Rectal smooth muscle tissue (tissue), 1 donor: ENCODE measurements at regions not wholly inside any gene's neighbourhood (a gene's known extent, or its start where the extent isn't known, plus 50 kb on each side); places are given as distances from the start of the nearest gene placed in this dataset.

Source experiments
- H3K27ac ChIP-seq: one replicate; pipeline ENCODE4 v1.7.0; 2013; ENCODE audit warnings: low read depth, low read length, inconsistent platforms
- H3K27me3 ChIP-seq: one replicate; pipeline ENCODE4 v1.7.0; 2013; ENCODE audit warnings: low read length; ENCODE audit not compliant: control insufficient read depth, insufficient read depth
- H3K36me3 ChIP-seq: one replicate; pipeline ENCODE4 v1.7.0; 2013; ENCODE audit warnings: low read length; ENCODE audit not compliant: control insufficient read depth, insufficient read depth
- H3K4me1 ChIP-seq: one replicate; pipeline ENCODE4 v1.7.0; 2013; ENCODE audit warnings: low read length; ENCODE audit not compliant: control insufficient read depth, insufficient read depth
- H3K4me3 ChIP-seq: one replicate; pipeline ENCODE4 v1.7.0; 2013; ENCODE audit warnings: low read length
- H3K9ac ChIP-seq: one replicate; pipeline ENCODE4 v1.7.0; 2013; ENCODE audit warnings: low read length

DNA sequence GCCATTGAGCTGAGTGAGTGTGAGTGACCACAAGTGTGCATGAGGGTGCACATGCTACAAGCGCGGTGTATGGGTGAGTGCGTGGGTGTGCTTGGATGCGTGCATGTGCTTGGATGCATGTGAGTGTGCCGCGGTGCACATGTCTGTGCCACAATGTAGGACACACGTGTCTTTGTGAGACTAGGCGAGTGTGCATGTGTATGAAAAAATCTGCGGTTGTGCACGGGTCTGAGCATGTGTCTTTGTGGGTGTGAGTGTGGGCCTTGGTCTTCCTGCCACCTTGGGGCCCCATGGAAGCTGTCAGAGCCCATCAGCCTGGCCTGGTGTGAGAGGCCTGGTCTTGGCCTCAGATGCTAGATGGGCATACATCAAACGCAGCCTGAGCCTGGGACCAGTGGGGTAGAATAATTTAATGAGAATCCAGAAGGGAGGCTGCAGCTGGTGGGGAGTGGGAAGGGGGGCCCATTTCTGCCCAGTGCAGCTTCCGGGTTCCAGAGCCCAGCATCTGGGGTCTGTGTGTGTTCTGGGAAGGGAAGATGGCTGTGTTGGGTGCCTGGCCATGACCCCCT lies 103.9 kb upstream of the SLC2A1 start:
- Histone ChIP-seq H3K4me1 (no peaks in the 10 kb centered on the region), H3K4me3 (no peak overlapping the region), H3K36me3 (no peaks in the 10 kb centered on the region), H3K27ac (no peak overlapping the region), H3K9ac (no peak overlapping the region), H3K27me3 (no peaks in the 10 kb centered on the region)

DNA sequence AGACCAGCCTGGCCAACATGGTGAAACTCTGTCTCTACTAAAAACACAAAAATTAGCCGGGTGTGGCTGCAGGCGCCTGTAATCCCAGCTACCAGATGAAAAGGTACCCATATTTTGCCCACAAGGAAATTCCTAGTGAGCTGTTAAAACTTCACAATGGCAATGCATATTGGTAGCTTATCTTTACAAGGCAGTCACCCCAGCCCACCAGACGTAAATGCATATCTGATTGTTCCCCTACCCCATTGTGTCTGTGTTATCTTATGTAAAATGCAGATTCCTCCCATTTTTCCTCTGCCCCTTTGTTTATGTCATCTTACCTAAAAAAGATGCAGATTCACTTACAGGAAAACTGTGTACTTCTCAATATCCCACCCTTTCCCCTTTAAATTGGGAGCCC lies 103.1 kb upstream of the SLC2A1 start:
- H3K27me3 ChIP-seq, result no peaks in the 10 kb centered on the region
- no peak overlapping the region for H3K27ac ChIP-seq
- no peak overlapping the region for H3K4me3 ChIP-seq
- H3K4me1 ChIP-seq, result no peaks in the 10 kb centered on the region
- no peak overlapping the region for H3K9ac ChIP-seq
- no peaks in the 10 kb centered on the region for H3K36me3 ChIP-seq

DNA sequence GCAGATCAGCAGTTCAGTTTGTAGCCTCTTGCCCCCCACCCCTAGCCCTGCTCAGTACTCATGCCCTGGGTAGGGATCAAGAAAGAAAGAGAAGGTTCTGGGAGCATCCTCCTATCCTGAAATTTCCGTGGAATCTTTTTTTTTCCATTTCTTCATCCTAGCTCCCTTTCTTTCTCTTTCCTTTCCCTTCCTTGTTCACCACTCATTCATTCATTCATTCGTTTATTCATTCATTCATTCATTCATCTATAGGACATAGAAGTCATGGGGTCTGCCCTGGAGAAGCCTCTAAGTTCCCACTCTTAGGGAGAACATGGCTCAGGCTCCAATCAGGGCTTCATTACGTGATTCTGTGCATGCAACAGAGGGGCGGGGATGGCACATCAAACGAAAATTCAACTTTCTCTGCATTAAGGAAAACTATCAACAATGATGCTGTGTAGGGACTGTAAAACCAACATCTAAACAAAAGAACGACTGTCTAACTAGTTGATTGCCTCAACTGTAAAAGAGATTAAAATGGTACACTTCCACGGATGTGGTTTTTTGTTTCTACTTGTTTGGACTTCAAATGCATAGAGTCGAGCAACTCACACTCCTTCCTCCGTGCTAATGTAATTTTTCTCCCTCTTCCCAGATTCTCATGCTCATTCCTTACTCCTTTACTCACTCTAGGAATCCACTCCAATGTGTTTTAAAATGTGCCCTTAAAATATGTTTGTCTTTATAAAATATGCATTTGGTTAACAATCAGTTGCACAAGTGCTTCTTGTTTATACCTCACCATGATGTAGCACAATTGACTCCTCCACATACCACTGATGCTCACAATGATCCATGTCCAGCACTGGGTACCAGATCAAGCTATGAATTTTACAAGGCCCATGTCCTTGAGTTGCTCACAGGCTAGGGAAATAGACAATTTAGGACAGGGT lies 101.2 kb upstream of the SLC2A1 start:
- Histone ChIP-seq H3K36me3 (no peaks in the 10 kb centered on the region), H3K27ac (no peak overlapping the region)

DNA sequence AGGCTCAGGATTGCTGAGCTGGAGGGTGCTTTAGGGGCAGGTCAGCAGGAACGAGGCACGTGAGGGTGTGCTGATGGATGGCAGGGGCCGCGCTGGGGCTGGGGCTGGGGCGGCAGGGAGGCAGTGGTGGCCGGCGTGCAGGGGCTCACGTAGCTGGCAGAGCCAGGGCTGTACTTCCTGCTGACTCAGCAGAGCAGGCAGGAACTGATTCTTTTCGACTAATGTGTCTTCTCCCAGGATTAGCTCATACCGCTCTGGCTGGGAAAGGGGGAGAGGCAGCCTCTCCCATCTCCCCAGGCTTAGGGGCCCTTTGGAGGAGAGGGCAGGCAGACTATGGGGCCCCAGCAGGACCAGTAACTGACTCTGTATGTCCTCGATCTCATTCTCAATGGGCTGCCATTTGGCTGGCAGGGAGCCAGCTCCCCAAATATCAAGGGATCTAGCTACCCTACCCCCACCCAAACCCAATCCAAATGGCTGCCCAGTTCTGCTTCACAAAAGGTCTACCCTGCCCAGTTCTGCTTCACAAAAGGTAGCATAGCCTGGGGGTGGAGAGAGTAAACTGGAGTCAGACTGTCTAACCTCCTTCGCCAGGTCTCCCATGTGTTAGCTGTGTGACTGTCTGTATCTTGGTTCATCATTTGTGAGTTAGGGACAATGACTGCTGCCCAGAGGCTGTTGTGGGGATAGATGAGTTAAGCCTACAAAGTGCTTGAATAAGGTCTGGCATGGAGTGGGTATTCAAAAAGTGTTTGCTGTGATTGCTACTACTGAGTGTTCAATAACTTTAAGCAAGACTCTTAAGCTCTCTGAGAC lies 100.1 kb upstream of the SLC2A1 start:
- no peaks in the 10 kb centered on the region for H3K36me3 ChIP-seq
- no peak overlapping the region for H3K4me3 ChIP-seq
- H3K27me3 ChIP-seq, result no peaks in the 10 kb centered on the region
- no peaks in the 10 kb centered on the region for H3K4me1 ChIP-seq
- no peak overlapping the region for H3K9ac ChIP-seq
- no peak overlapping the region for H3K27ac ChIP-seq

More for the DNA sequence above, 101.2 kb upstream of the SLC2A1 start:
- Histone ChIP-seq H3K4me1 (no peaks in the 10 kb centered on the region), H3K27me3 (no peaks in the 10 kb centered on the region), H3K9ac (no peak overlapping the region), H3K4me3 (no peak overlapping the region)

DNA sequence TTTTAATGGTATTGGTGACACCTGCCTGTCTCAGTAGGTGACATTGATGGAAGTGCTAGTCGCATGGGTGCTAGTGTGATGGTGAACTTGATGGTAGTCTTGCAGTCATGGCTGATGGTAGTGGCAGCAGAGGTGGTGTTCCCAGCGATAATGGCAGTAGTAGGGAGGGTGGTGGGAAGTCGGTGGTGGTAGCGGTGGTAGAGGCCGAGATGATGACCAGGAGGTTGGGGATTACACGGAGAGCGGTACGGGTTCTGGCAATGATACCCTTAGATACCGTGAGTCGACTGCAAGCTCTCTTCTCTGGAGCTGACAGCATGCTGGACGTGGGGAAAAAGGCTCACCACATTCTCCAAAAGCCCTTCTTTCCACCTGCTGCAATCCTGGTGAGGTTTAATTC lies 99.4 kb upstream of the SLC2A1 start:
- H3K9ac ChIP-seq, result no peak overlapping the region
- no peak overlapping the region for H3K27ac ChIP-seq
- no peak overlapping the region for H3K4me3 ChIP-seq
- H3K27me3 ChIP-seq, result no peaks in the 10 kb centered on the region
- H3K4me1 ChIP-seq, result no peaks in the 10 kb centered on the region
- no peaks in the 10 kb centered on the region for H3K36me3 ChIP-seq

DNA sequence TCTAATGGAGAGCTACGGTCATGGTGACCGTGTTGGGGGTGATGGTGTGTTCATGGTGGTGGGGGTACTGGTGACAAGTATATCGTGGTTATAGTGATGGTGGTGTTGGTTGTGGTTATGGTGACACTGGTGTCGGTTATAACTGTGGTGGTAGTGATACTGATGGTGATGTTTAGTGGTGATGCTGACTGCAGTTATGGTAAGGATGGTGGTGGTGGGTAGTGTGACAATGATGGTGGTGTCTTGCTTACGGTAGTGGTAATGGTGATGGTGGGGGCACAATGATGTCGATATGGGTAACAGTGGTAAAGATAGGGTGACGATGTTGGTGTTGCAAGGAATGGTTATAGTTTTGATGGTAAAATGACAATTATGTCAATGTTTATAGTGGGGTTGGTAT lies 98.9 kb upstream of the SLC2A1 start:
- H3K4me3 ChIP-seq, result no peak overlapping the region
- H3K27ac ChIP-seq, result no peak overlapping the region
- no peaks in the 10 kb centered on the region for H3K36me3 ChIP-seq
- no peak overlapping the region for H3K9ac ChIP-seq
- no peaks in the 10 kb centered on the region for H3K4me1 ChIP-seq
- H3K27me3 ChIP-seq, result no peaks in the 10 kb centered on the region

DNA sequence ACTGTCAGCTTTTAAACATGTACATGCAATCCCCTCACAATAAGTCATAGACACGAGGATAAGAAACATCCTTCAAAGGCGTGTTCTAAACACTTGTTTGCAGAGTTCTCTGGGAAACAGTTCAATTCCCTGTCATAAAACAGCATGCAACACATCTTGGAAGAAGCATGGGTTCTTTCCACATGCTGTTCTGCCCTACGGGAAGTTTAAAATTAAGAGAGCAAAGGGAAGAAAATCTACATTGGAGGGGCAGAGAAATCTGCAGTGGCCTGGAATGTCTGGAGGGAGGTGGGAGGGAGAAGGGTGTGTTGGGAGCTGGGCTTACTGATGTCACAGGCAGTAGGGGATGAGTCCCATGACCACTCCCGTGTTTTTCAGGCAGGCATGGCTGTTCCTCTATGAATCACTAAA lies 98.3 kb upstream of the SLC2A1 start:
- no peak overlapping the region for H3K27ac ChIP-seq
- no peak overlapping the region for H3K9ac ChIP-seq
- no peak overlapping the region for H3K4me3 ChIP-seq
- no peaks in the 10 kb centered on the region for H3K36me3 ChIP-seq
- H3K4me1 ChIP-seq, result no peaks in the 10 kb centered on the region
- no peaks in the 10 kb centered on the region for H3K27me3 ChIP-seq

DNA sequence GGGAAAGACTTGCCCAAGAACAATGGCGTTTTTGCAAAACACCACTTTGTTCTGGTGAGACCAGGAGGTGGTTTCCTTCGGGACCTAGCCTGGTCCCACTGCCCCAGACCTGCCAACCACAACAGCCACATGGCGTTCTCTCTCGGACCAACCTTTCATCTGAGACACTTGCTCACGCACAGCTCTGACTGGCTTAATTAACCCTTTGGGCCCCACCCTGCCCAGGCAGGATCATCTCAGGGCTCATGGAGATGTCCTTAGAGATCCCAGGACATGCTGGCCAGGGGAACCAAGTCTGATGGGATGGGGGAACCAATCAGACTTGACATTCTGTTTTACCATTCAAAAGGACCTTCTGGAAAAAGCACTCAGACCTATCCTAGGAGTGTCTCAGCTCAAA lies 97.8 kb upstream of the SLC2A1 start:
- no peak overlapping the region for H3K4me3 ChIP-seq
- H3K27me3 ChIP-seq, result no peaks in the 10 kb centered on the region
- no peaks in the 10 kb centered on the region for H3K36me3 ChIP-seq
- H3K9ac ChIP-seq, result no peak overlapping the region
- H3K27ac ChIP-seq, result no peak overlapping the region
- H3K4me1 ChIP-seq, result no peaks in the 10 kb centered on the region

DNA sequence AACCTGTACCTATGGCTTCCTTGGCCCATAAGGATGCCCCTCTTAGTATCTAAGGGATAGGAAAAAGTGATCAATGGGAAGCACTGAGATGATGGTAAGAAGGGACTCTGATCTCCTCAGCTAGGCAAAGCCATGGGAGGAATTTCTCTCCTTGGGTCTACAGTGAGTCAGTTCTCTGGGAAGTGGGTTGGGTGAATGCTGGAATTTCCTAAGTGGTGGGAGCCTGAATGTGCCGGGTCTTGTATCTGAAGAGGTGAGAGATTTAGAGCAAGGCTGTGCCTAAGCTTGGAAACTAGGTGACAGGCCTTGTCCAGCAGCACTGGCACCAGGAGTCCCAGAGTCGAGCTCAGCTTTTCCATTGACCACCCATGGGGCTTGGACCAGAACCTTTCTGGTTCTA lies 96.3 kb upstream of the SLC2A1 start:
- no peak overlapping the region for H3K9ac ChIP-seq
- H3K36me3 ChIP-seq, result no peaks in the 10 kb centered on the region
- H3K4me1 ChIP-seq, result no peaks in the 10 kb centered on the region
- H3K4me3 ChIP-seq, result no peak overlapping the region
- H3K27me3 ChIP-seq, result no peaks in the 10 kb centered on the region
- H3K27ac ChIP-seq, result no peak overlapping the region

DNA sequence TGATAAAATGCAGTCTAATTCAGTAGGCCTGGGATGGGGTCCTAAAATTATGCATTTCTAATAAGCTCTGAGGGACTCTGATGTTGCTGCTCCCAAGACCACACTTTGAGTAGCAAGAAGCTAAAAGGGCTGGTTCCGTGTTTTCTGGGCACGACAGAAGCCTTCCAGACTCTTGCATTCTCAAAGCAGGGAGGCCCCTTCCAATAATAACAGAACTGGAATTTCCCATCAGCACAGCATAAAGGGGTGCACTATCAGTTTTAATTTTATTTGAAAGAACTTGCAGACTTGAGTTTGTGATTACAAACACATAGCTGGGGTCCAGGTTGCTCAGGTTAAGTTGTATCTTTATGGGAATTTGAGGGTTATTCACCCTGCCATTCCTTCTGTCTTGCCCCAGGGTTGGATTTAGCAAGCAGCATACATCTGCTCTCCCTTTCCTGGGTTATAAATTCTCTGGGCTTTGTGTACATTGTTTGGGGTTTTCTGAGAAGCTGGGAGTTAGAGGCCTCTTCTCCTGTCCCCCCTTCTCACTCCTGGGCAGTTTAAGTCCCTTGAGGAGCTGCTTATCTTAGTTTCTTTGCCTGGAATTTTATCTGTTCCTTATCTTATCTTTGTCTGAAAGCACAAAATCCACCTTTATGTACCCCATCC lies 94.2 kb upstream of the SLC2A1 start:
- H3K9ac ChIP-seq, result no peak overlapping the region
- no peaks in the 10 kb centered on the region for H3K36me3 ChIP-seq
- H3K4me1 ChIP-seq, result no peaks in the 10 kb centered on the region
- H3K27me3 ChIP-seq, result no peaks in the 10 kb centered on the region
- H3K4me3 ChIP-seq, result no peak overlapping the region
- H3K27ac ChIP-seq, result no peak overlapping the region

DNA sequence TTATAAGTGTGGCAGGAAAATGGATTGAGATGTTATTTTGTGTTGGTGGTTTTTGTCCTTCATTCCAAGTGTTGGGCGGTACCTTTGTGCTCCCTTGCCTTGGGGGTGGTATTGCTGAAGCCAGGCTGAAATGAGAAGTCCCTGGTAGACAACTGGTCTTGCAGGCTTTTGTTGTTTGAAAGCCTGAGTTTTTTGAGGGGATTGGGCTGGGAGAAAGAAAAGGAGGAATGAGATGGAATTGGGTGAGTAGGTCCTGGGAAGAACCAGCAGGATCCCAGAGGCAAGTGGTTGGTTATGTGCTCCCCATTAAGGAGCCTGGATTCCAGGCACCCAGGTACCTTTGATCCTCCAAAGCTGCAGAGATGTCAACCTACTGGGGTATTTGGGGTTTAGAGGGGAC lies 93.7 kb upstream of the SLC2A1 start:
- Histone ChIP-seq H3K27me3 (no peaks in the 10 kb centered on the region), H3K36me3 (no peaks in the 10 kb centered on the region), H3K9ac (no peak overlapping the region), H3K4me3 (no peak overlapping the region), H3K27ac (no peak overlapping the region), H3K4me1 (no peaks in the 10 kb centered on the region)

DNA sequence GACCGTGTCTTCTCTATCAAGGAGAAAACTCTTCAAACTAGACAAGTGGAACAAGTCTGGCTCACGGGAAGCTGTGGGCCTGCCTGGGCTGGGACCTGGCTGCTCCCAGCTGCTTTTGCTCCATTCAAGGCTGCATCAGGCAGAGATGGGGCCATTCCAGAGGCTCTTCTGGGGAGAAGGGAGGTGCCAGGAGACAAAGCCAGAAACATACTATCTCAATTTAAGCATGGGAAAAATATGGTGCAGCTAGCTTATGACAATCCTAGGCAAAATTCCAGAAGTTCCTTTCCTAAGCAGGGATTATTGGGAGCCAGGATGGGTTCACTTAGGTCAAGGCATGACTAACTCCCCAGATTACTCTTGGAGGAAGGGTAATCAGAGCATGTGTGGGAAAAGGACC lies 90.8 kb upstream of the SLC2A1 start:
- Histone ChIP-seq H3K27ac (no peak overlapping the region), H3K36me3 (no peaks in the 10 kb centered on the region), H3K4me3 (no peak overlapping the region), H3K9ac (no peak overlapping the region), H3K4me1 (no peaks in the 10 kb centered on the region), H3K27me3 (no peaks in the 10 kb centered on the region)
